ENCODE measurements at regions not wholly inside any gene's neighbourhood (a gene's known extent, or its start where the extent isn't known, plus 50 kb on each side); places are given as distances from the start of the nearest gene placed in this dataset.

- TF ChIP-seq, protein P1, sequence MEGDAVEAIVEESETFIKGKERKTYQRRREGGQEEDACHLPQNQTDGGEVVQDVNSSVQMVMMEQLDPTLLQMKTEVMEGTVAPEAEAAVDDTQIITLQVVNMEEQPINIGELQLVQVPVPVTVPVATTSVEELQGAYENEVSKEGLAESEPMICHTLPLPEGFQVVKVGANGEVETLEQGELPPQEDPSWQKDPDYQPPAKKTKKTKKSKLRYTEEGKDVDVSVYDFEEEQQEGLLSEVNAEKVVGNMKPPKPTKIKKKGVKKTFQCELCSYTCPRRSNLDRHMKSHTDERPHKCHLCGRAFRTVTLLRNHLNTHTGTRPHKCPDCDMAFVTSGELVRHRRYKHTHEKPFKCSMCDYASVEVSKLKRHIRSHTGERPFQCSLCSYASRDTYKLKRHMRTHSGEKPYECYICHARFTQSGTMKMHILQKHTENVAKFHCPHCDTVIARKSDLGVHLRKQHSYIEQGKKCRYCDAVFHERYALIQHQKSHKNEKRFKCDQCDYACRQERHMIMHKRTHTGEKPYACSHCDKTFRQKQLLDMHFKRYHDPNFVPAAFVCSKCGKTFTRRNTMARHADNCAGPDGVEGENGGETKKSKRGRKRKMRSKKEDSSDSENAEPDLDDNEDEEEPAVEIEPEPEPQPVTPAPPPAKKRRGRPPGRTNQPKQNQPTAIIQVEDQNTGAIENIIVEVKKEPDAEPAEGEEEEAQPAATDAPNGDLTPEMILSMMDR (conservative IDR thresholded peaks at IDR 0.05), result no peak
- TF ChIP-seq EZH2 (IDR thresholded peaks at IDR 0.05; ENCODE audit: low read depth), result no peak
These were observed 249.6 kb downstream of the RBFOX3 start for GRCh38 chr17:79361221-79361734.
